PC-9 (cell line): ENCODE measurements at regions not wholly inside any gene's neighbourhood (a gene's known extent, or its start where the extent isn't known, plus 50 kb on each side); places are given as distances from the start of the nearest gene placed in this dataset.

Experiments
- EZH2 ChIP-seq: fragments of 200-600 bp; sonication (generic); IDR thresholded peaks from 2 replicates; pipeline ENCODE4 v1.8.0; 2017; ENCODE audit warnings: antibody characterized with exemption, low read depth
- TF ChIP-seq, protein P1 (sequence below): fragments of 200-600 bp; sonication (generic); conservative IDR thresholded peaks from 2 replicates; pipeline ENCODE4 v1.6.1; 2017; ENCODE audit warnings: mixed run types, antibody characterized with exemption, mild to moderate bottlenecking, moderate library complexity

DNA sequence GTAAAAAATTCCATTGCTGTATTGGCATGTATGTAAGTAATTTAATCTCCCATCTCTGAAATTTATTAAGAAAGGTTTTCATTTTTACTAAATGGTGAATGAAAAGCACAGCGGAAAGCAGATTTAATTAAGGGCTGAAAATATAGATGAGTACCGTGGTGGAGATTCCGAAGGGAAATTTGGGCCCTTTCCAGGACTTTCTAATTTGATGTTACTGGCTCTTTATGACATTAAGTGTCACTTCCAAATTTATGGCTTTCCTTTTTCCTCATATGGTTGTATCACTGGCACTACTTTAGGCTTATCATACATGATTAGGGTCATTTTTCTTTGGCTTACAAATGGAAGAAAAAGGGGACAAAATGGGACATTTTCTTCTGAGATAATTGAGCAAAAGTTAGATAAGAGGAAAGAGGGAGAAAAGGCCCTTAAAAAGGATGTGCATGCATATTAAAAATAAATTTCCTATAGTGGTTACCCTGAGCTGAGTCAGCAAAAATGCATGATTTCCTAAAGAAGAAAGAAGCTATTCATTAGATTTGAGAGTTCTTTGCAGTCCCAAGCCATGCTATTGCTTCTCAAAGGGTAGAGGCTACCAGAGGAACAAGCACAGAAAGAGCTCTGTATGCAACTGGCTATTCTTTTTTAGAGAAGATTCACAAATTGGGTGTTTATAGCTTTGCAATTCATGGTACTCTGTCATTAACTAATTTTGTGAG is 74.9 kb upstream of the CNIH3 start:
- TF ChIP-seq, protein P1, sequence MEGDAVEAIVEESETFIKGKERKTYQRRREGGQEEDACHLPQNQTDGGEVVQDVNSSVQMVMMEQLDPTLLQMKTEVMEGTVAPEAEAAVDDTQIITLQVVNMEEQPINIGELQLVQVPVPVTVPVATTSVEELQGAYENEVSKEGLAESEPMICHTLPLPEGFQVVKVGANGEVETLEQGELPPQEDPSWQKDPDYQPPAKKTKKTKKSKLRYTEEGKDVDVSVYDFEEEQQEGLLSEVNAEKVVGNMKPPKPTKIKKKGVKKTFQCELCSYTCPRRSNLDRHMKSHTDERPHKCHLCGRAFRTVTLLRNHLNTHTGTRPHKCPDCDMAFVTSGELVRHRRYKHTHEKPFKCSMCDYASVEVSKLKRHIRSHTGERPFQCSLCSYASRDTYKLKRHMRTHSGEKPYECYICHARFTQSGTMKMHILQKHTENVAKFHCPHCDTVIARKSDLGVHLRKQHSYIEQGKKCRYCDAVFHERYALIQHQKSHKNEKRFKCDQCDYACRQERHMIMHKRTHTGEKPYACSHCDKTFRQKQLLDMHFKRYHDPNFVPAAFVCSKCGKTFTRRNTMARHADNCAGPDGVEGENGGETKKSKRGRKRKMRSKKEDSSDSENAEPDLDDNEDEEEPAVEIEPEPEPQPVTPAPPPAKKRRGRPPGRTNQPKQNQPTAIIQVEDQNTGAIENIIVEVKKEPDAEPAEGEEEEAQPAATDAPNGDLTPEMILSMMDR, result no peak
- no peak for TF ChIP-seq EZH2
